ENCODE measurements at regions not wholly inside any gene's neighbourhood (a gene's known extent, or its start where the extent isn't known, plus 50 kb on each side); places are given as distances from the start of the nearest gene placed in this dataset.

GRCh38 chr1:22285549-22286396 lies 142.9 kb upstream of the WNT4 start:
- no peaks in the 10 kb centered on the region for H3K9me3 ChIP-seq
- in situ Hi-C loops (cut with MboI; ENCODE audit: low sequenced_read_pairs): no loop called here
- no peak overlapping the region for H3K4me3 ChIP-seq
- no peaks in the 10 kb centered on the region for H3K4me1 ChIP-seq
- DNase-seq (ENCODE audit: low spot score in 2 of 2): no peak
- H3K36me3 ChIP-seq (replicated peaks): no peaks in the 10 kb centered on the region
- peaks cover 9% of the 10 kb centered on the region; the same call in 1 of the 2 replicates for H3K27me3 ChIP-seq (ENCODE audit: low read depth)

GRCh38 chr1:22286491-22286890 lies 143.6 kb upstream of the WNT4 start:
- H3K4me3 ChIP-seq: no peak overlapping the region
- H3K4me1 ChIP-seq: no peaks in the 10 kb centered on the region
- H3K27me3 ChIP-seq (ENCODE audit: low read depth): peaks cover 9% of the 10 kb centered on the region; the same call in 1 of the 2 replicates
- H3K9me3 ChIP-seq: no peaks in the 10 kb centered on the region
- DNase-seq (ENCODE audit: low spot score in 2 of 2): no peak
- in situ Hi-C loops (cut with MboI; ENCODE audit: low sequenced_read_pairs): no loop called here
- no peaks in the 10 kb centered on the region for H3K36me3 ChIP-seq (replicated peaks)

- no peak for DNase-seq (ENCODE audit: low spot score in 2 of 2)
- no peaks in the 10 kb centered on the region for H3K9me3 ChIP-seq
- H3K4me3 ChIP-seq: no peak overlapping the region
- in situ Hi-C loops (cut with MboI; ENCODE audit: low sequenced_read_pairs): no loop called here
- H3K36me3 ChIP-seq (replicated peaks): no peaks in the 10 kb centered on the region
- no peaks in the 10 kb centered on the region for H3K4me1 ChIP-seq
- H3K27me3 ChIP-seq (ENCODE audit: low read depth): peaks cover 6% of the 10 kb centered on the region; the same call in 1 of the 2 replicates
Measured at GRCh38 chr1:22287273-22287672, 144.4 kb upstream of the WNT4 start.

GRCh38 chr1:22287946-22288520 lies 145.1 kb upstream of the WNT4 start:
- in situ Hi-C loops (cut with MboI; ENCODE audit: low sequenced_read_pairs): no loop called here
- no peak for DNase-seq (ENCODE audit: low spot score in 2 of 2)
- Histone ChIP-seq H3K27me3 (ENCODE audit: low read depth) (peaks cover under 1% of the 10 kb centered on the region; the same call in 1 of the 2 replicates), H3K36me3 (replicated peaks) (no peaks in the 10 kb centered on the region), H3K9me3 (no peaks in the 10 kb centered on the region), H3K4me1 (no peaks in the 10 kb centered on the region), H3K4me3 (no peak overlapping the region)

GRCh38 chr1:22288593-22289241 lies 145.8 kb upstream of the WNT4 start:
- Histone ChIP-seq H3K9me3 (no peaks in the 10 kb centered on the region), H3K27me3 (ENCODE audit: low read depth) (no peaks in the 10 kb centered on the region), H3K4me3 (no peak overlapping the region), H3K4me1 (no peaks in the 10 kb centered on the region), H3K36me3 (replicated peaks) (no peaks in the 10 kb centered on the region)
- in situ Hi-C loops (cut with MboI; ENCODE audit: low sequenced_read_pairs): no loop called here
- DNase-seq (ENCODE audit: low spot score in 2 of 2): no peak

- H3K36me3 ChIP-seq (replicated peaks): no peaks in the 10 kb centered on the region
- no peak overlapping the region for H3K4me3 ChIP-seq
- H3K27me3 ChIP-seq (ENCODE audit: low read depth): no peaks in the 10 kb centered on the region
- in situ Hi-C loops (cut with MboI; ENCODE audit: low sequenced_read_pairs): no loop called here
- DNase-seq (ENCODE audit: low spot score in 2 of 2): no peak
- H3K9me3 ChIP-seq: no peaks in the 10 kb centered on the region
- H3K4me1 ChIP-seq: no peaks in the 10 kb centered on the region
Measured at GRCh38 chr1:22289307-22289995, 146.6 kb upstream of the WNT4 start.

- no peaks in the 10 kb centered on the region for H3K9me3 ChIP-seq
- H3K36me3 ChIP-seq (replicated peaks): no peaks in the 10 kb centered on the region
- no peak overlapping the region for H3K4me3 ChIP-seq
- H3K27me3 ChIP-seq (ENCODE audit: low read depth): peaks cover under 1% of the 10 kb centered on the region; the same call in 1 of the 2 replicates
- H3K4me1 ChIP-seq: no peaks in the 10 kb centered on the region
- in situ Hi-C loops (cut with MboI; ENCODE audit: low sequenced_read_pairs): no loop called here
- no peak for DNase-seq (ENCODE audit: low spot score in 2 of 2)
Measured at GRCh38 chr1:22290157-22290556, 147.3 kb upstream of the WNT4 start.

- H3K4me1 ChIP-seq: no peaks in the 10 kb centered on the region
- H3K36me3 ChIP-seq (replicated peaks): no peaks in the 10 kb centered on the region
- H3K4me3 ChIP-seq: no peak overlapping the region
- no peak for DNase-seq (ENCODE audit: low spot score in 2 of 2)
- no peaks in the 10 kb centered on the region for H3K9me3 ChIP-seq
- H3K27me3 ChIP-seq (ENCODE audit: low read depth): peaks cover 5% of the 10 kb centered on the region; the same call in 1 of the 2 replicates
- in situ Hi-C loops (cut with MboI; ENCODE audit: low sequenced_read_pairs): no loop called here
Measured at GRCh38 chr1:22290611-22291010, 147.7 kb upstream of the WNT4 start.

- H3K4me1 ChIP-seq: no peaks in the 10 kb centered on the region
- H3K9me3 ChIP-seq: no peaks in the 10 kb centered on the region
- H3K4me3 ChIP-seq: no peak overlapping the region
- H3K36me3 ChIP-seq (replicated peaks): no peaks in the 10 kb centered on the region
- H3K27me3 ChIP-seq (ENCODE audit: low read depth): peaks cover 9% of the 10 kb centered on the region; the same call in 1 of the 2 replicates
- no peak for DNase-seq (ENCODE audit: low spot score in 2 of 2)
- in situ Hi-C loops (cut with MboI; ENCODE audit: low sequenced_read_pairs): no loop called here
Measured at GRCh38 chr1:22291057-22291456, 148.2 kb upstream of the WNT4 start.

GRCh38 chr1:22291494-22291893 lies 148.6 kb upstream of the WNT4 start:
- Histone ChIP-seq H3K9me3 (no peaks in the 10 kb centered on the region), H3K27me3 (ENCODE audit: low read depth) (peaks cover 12% of the 10 kb centered on the region), H3K4me3 (no peak overlapping the region), H3K4me1 (no peaks in the 10 kb centered on the region), H3K36me3 (replicated peaks) (no peaks in the 10 kb centered on the region)
- DNase-seq (ENCODE audit: low spot score in 2 of 2): no peak
- in situ Hi-C loops (cut with MboI; ENCODE audit: low sequenced_read_pairs): no loop called here

GRCh38 chr1:22292011-22292788 lies 149.3 kb upstream of the WNT4 start:
- in situ Hi-C loops (cut with MboI; ENCODE audit: low sequenced_read_pairs): no loop called here
- Histone ChIP-seq H3K4me3 (no peak overlapping the region), H3K36me3 (replicated peaks) (no peaks in the 10 kb centered on the region), H3K27me3 (ENCODE audit: low read depth) (peaks cover 18% of the 10 kb centered on the region), H3K4me1 (no peaks in the 10 kb centered on the region), H3K9me3 (no peaks in the 10 kb centered on the region)
- no peak for DNase-seq (ENCODE audit: low spot score in 2 of 2)

- Histone ChIP-seq H3K36me3 (replicated peaks) (no peaks in the 10 kb centered on the region), H3K9me3 (no peaks in the 10 kb centered on the region), H3K27me3 (ENCODE audit: low read depth) (peaks cover 26% of the 10 kb centered on the region), H3K4me3 (no peak overlapping the region), H3K4me1 (no peaks in the 10 kb centered on the region)
- DNase-seq (ENCODE audit: low spot score in 2 of 2): no peak
- in situ Hi-C loops (cut with MboI; ENCODE audit: low sequenced_read_pairs): no loop called here
Measured at GRCh38 chr1:22295396-22295795, 152.5 kb upstream of the WNT4 start.

GRCh38 chr1:22295856-22296255 lies 153.0 kb upstream of the WNT4 start:
- in situ Hi-C loops (cut with MboI; ENCODE audit: low sequenced_read_pairs): no loop called here
- no peaks in the 10 kb centered on the region for H3K4me1 ChIP-seq

More at GRCh38 chr1:22295856-22296255, 153.0 kb upstream of the WNT4 start:
- DNase-seq (ENCODE audit: low spot score in 2 of 2): no peak
- Histone ChIP-seq H3K4me3 (no peak overlapping the region), H3K36me3 (replicated peaks) (no peaks in the 10 kb centered on the region), H3K27me3 (ENCODE audit: low read depth) (peaks cover 26% of the 10 kb centered on the region), H3K9me3 (no peaks in the 10 kb centered on the region)
